ENCODE measurements at regions not wholly inside any gene's neighbourhood (a gene's known extent, or its start where the extent isn't known, plus 50 kb on each side); places are given as distances from the start of the nearest gene placed in this dataset.

DNA sequence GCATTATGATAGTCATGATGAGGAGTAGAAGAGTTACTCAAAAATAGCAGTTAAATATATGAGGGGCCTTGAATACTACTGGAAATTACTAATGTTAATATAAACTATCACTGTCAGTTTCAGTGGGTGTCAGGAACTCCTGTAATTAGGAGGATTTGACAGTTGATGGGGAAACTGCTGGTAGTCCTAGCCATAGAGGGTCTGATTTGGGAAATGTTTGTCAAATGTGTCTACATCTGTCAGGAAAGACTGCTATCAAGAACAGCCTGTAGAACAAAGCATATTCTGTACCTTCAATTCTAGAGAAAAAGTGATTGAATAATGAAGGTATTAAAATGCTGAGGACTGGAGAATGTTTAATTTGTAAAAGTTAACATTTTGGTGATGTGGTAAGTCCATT, 567.9 kb downstream of the CDH9 start:
- no peaks in the 10 kb centered on the region for H3K27me3 ChIP-seq (replicated peaks in 1 of 2; ENCODE audit: control insufficient read depth in 2 of 2, insufficient read depth in 2 of 2, low read length in 1 of 2)
- no peak overlapping the region for H3K4me3 ChIP-seq
- no TSS peak for BruUV-seq (replicated peaks)
- intact Hi-C loops (cut with micrococcal nuclease; ENCODE audit: unreplicated experiment) (no loop called here), in situ Hi-C loops (cut with MboI) (no loop called here)
- no peak overlapping the region for H3K9ac ChIP-seq (ENCODE audit: control insufficient read depth, insufficient read depth, low read length)
- H2AFZ ChIP-seq (ENCODE audit: control insufficient read depth, low read depth, low read length), result no peak overlapping the region
- DNase-seq (ENCODE audit: low read depth, low spot score) (no peak), ATAC-seq (no peak), FAIRE-seq (no peak)
- H3K36me3 ChIP-seq (ENCODE audit: control insufficient read depth in 2 of 2, insufficient read depth in 2 of 2, low read length in 1 of 2), result no peaks in the 10 kb centered on the region
- H4K20me1 ChIP-seq (ENCODE audit: control insufficient read depth, insufficient read depth), result no peaks in the 10 kb centered on the region
- CTCF ChIA-PET, result no interaction called here
- RAD21 ChIA-PET (ENCODE audit: unreplicated experiment), result no interaction called here
- H3K27ac ChIP-seq (ENCODE audit: control insufficient read depth, insufficient read depth), result no peak overlapping the region
- POLR2A ChIA-PET, result no interaction called here
- SMC1A ChIA-PET (ENCODE audit: uncharacterized antibody, unreplicated experiment), result no interaction called here
- H3K9me3 ChIP-seq (replicated peaks; ENCODE audit: control insufficient read depth, insufficient read depth, low read length), result no peaks in the 10 kb centered on the region
- TF ChIP-seq EED (IDR thresholded peaks at IDR 0.05; ENCODE audit: low read depth) (no peak), CEBPB (IDR thresholded peaks at IDR 0.05; ENCODE audit: borderline replicate concordance in 1 of 2, low read depth in 2 of 2, low read length in 2 of 2) (no peak), DPF2 (IDR thresholded peaks at IDR 0.05) (no peak), SREBF1 (IDR thresholded peaks at IDR 0.05; ENCODE audit: low read length) (no peak), SPI1 (IDR thresholded peaks at IDR 0.05; ENCODE audit: borderline replicate concordance, insufficient read depth, low read depth, low read length) (no peak), CREB1 (IDR thresholded peaks at IDR 0.05; ENCODE audit: low read depth) (no peak)
- H3K79me2 ChIP-seq (ENCODE audit: control insufficient read depth, insufficient read depth, low read length), result no peaks in the 10 kb centered on the region
- no peaks in the 10 kb centered on the region for H3K4me1 ChIP-seq (ENCODE audit: control insufficient read depth, insufficient read depth, low read length)
- H3K4me2 ChIP-seq (ENCODE audit: control insufficient read depth, insufficient read depth), result no peak overlapping the region

DNA sequence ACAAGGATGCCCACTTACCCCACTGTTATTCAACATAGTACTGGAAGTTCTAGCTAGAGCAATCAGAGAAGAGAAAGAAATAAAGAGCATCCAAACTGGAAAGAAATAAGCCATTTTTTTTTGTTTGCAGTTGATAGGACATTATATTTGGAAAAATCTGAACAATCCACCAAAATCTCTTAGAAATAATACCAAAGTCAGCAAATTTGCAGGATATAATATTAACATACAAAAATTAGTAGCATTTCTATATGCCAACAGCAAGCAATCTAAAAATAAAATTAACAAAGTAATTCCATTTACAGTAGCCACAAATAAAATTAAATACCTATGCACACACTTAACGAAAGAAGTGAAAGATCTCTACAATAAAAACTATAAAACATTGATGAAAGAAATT, 599.3 kb downstream of the CDH9 start:
- BruUV-seq (replicated peaks), result no TSS peak
- ChIA-PET POLR2A (no interaction called here), RAD21 (ENCODE audit: unreplicated experiment) (no interaction called here), SMC1A (ENCODE audit: uncharacterized antibody, unreplicated experiment) (interaction anchor here (0.6 kb wide), 1 partner anchor 235 kb away, joined by 3 read pairs; no protein-coding TSS in a partner anchor), CTCF (no interaction called here)
- 0% methylated on average over 1 of the region's 1 CpG for WGBS (ENCODE audit: insufficient coverage, insufficient replicate concordance, low lambda C conversion rate, missing lambda C conversion rate)
- no peaks in the 10 kb centered on the region for H3K36me3 ChIP-seq (ENCODE audit: control insufficient read depth in 2 of 2, insufficient read depth in 2 of 2, low read length in 1 of 2)
- in situ Hi-C loops (cut with MboI) (no loop called here), intact Hi-C loops (cut with micrococcal nuclease; ENCODE audit: unreplicated experiment) (no loop called here)
- H3K9me3 ChIP-seq (replicated peaks; ENCODE audit: control insufficient read depth, insufficient read depth, low read length), result no peaks in the 10 kb centered on the region
- no peak overlapping the region for H3K4me2 ChIP-seq (ENCODE audit: control insufficient read depth, insufficient read depth)
- H4K20me1 ChIP-seq (ENCODE audit: control insufficient read depth, insufficient read depth), result no peaks in the 10 kb centered on the region
- H3K4me3 ChIP-seq, result no peak overlapping the region
- no peaks in the 10 kb centered on the region for H3K4me1 ChIP-seq (ENCODE audit: control insufficient read depth, insufficient read depth, low read length)
- H3K27me3 ChIP-seq (replicated peaks in 1 of 2; ENCODE audit: control insufficient read depth in 2 of 2, insufficient read depth in 2 of 2, low read length in 1 of 2), result no peaks in the 10 kb centered on the region
- no peak overlapping the region for H2AFZ ChIP-seq (ENCODE audit: control insufficient read depth, low read depth, low read length)
- no peak overlapping the region for H3K27ac ChIP-seq (ENCODE audit: control insufficient read depth, insufficient read depth)
- H3K79me2 ChIP-seq (ENCODE audit: control insufficient read depth, insufficient read depth, low read length), result no peaks in the 10 kb centered on the region
- H3K9ac ChIP-seq (ENCODE audit: control insufficient read depth, insufficient read depth, low read length), result no peak overlapping the region
- TF ChIP-seq PAX5 (IDR thresholded peaks at IDR 0.05; ENCODE audit: borderline replicate concordance, low read depth, low read length), result no peak
- TF ChIP-seq DPF2 (IDR thresholded peaks at IDR 0.05), result no peak
- no peak for TF ChIP-seq ZBTB4 (CRISPR knock-in tag; IDR thresholded peaks at IDR 0.05)
- TF ChIP-seq JUND (IDR thresholded peaks at IDR 0.05; ENCODE audit: low read depth, low read length), result no peak
- no peak for TF ChIP-seq ZNF622 (IDR thresholded peaks at IDR 0.05)
- TF ChIP-seq SIN3A (IDR thresholded peaks at IDR 0.05; ENCODE audit: low read depth, low read length), result no peak
- TF ChIP-seq BHLHE40 (IDR thresholded peaks at IDR 0.05; ENCODE audit: borderline replicate concordance in 1 of 2, low read depth in 2 of 2, low read length in 1 of 2), result no peak
- TF ChIP-seq NBN (IDR thresholded peaks at IDR 0.05), result no peak
- TF ChIP-seq, protein P1, sequence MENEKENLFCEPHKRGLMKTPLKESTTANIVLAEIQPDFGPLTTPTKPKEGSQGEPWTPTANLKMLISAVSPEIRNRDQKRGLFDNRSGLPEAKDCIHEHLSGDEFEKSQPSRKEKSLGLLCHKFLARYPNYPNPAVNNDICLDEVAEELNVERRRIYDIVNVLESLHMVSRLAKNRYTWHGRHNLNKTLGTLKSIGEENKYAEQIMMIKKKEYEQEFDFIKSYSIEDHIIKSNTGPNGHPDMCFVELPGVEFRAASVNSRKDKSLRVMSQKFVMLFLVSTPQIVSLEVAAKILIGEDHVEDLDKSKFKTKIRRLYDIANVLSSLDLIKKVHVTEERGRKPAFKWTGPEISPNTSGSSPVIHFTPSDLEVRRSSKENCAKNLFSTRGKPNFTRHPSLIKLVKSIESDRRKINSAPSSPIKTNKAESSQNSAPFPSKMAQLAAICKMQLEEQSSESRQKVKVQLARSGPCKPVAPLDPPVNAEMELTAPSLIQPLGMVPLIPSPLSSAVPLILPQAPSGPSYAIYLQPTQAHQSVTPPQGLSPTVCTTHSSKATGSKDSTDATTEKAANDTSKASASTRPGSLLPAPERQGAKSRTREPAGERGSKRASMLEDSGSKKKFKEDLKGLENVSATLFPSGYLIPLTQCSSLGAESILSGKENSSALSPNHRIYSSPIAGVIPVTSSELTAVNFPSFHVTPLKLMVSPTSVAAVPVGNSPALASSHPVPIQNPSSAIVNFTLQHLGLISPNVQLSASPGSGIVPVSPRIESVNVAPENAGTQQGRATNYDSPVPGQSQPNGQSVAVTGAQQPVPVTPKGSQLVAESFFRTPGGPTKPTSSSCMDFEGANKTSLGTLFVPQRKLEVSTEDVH (IDR thresholded peaks at IDR 0.05; ENCODE audit: low read depth, partially characterized antibody), result no peak
- FAIRE-seq (no peak), DNase-seq (ENCODE audit: low read depth, low spot score) (no peak), ATAC-seq (no peak)
